ENCODE measurements at regions not wholly inside any gene's neighbourhood (a gene's known extent, or its start where the extent isn't known, plus 50 kb on each side); places are given as distances from the start of the nearest gene placed in this dataset.
"Not testable (repeated sequence)": the region's sequence is repeated elsewhere in the genome, so short reads cannot be mapped to it uniquely, and the experiment has no call there.

DNA sequence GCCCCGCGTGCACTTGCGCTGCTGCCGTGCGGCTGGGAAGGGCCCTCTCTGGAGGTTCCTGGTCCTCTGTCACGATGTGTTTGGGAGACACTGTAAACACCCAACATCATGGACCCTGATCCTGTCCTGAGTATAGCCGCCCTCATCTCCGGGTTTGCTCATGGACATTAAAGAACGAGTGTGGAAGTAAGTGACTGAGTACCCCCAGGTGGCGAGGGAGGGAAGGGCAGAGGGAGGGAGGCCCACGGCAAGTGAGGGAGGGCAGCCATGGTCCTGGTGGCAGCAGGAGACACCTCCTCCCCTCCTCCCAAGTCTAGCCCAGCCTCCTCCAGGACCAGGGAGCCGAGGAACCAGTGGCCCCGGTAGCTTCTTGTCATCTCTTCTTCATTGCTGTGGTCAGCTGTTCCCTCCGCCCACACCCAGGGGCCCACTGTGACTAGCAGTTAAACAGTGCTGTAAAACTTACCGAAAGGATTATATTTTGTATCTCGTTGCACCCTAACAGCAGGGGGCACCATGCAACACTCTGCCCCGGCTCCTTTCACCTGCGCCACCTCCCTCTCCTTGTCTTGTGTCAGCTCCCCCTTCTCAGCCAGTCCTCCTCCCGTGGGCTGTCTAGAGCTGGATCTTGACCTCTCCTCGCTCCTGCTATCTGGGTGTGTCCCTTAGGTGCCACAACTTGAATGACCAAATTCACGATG, 566.5 kb upstream of the B3GAT1 start:
- Mint-ChIP-seq H3K4me3 (no peak overlapping the region), H3K9me3 (ENCODE audit: low read depth) (no peaks in the 10 kb centered on the region), H3K4me1 (ENCODE audit: low read depth) (no peaks in the 10 kb centered on the region), H3K27ac (no peak overlapping the region), H3K36me3 (no peaks in the 10 kb centered on the region), H3K27me3 (peaks cover 2% of the 10 kb centered on the region)

GRCh38 chr11:134976551-134976950, 564.5 kb upstream of the B3GAT1 start:
- H3K36me3 Mint-ChIP-seq = no peaks in the 10 kb centered on the region
- peaks cover 2% of the 10 kb centered on the region for H3K27me3 Mint-ChIP-seq
- no peak overlapping the region for H3K4me3 Mint-ChIP-seq
- H3K9me3 Mint-ChIP-seq (ENCODE audit: low read depth) = no peaks in the 10 kb centered on the region
- no peak overlapping the region for H3K27ac Mint-ChIP-seq
- H3K4me1 Mint-ChIP-seq (ENCODE audit: low read depth) = no peaks in the 10 kb centered on the region

GRCh38 chr11:134975866-134976376, 563.9 kb upstream of the B3GAT1 start:
- Mint-ChIP-seq H3K36me3 (no peaks in the 10 kb centered on the region), H3K27ac (no peak overlapping the region), H3K9me3 (ENCODE audit: low read depth) (no peaks in the 10 kb centered on the region), H3K27me3 (peaks cover 2% of the 10 kb centered on the region), H3K4me1 (ENCODE audit: low read depth) (no peaks in the 10 kb centered on the region), H3K4me3 (no peak overlapping the region)

DNA sequence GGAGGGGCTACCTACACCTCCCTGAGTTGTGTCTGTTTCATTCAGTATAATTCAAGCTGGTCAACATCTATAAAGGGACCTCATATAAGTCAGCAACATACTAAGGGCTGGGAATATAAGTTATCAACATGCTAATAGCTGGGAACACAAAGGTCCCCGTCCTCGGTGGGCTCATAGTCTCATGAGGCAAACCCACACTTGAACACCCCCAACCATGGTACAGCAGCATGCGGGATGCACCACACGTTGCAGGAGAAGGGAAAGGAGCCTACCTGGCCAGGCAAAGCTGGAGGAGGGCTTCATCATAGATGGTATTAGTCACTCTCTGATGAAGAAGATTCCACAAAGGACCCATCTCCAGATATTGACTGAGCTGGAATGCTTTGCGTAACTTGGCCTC, 561.8 kb upstream of the B3GAT1 start:
- no peak overlapping the region for H3K27ac Mint-ChIP-seq

GRCh38 chr11:134971381-134971780, 559.3 kb upstream of the B3GAT1 start:
- Mint-ChIP-seq H3K9me3 (ENCODE audit: low read depth) (no peaks in the 10 kb centered on the region), H3K4me1 (ENCODE audit: low read depth) (no peaks in the 10 kb centered on the region), H3K4me3 (no peak overlapping the region), H3K27ac (no peak overlapping the region), H3K36me3 (no peaks in the 10 kb centered on the region), H3K27me3 (peaks cover 17% of the 10 kb centered on the region)

More for the DNA sequence above, 561.8 kb upstream of the B3GAT1 start:
- Mint-ChIP-seq H3K27me3 (peaks cover 11% of the 10 kb centered on the region), H3K4me1 (ENCODE audit: low read depth) (no peaks in the 10 kb centered on the region), H3K9me3 (ENCODE audit: low read depth) (no peaks in the 10 kb centered on the region), H3K4me3 (no peak overlapping the region), H3K36me3 (no peaks in the 10 kb centered on the region)

DNA sequence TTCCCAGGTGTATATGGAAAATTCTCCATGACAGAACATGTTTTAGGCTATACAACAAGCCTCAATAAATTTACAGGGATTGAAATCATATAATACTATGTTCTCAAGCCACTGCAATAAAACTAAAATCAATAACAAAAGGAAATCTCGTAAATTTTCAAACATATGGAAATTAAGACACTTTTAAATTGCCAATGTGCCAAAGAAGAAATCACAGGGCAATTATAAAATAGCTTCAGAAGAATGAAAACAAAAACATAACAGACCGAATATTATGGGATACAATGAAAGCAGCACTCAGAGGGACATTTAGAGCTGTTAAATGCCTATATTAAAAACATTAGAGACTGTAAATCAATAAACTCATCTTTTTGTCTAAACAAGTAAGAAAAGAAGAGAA, 555.7 kb upstream of the B3GAT1 start:
- no peaks in the 10 kb centered on the region for H3K36me3 Mint-ChIP-seq
- H3K9me3 Mint-ChIP-seq (ENCODE audit: low read depth) = peaks cover 6% of the 10 kb centered on the region
- H3K4me1 Mint-ChIP-seq (ENCODE audit: low read depth) = no peaks in the 10 kb centered on the region
- H3K4me3 Mint-ChIP-seq = no peak overlapping the region
- no peak overlapping the region for H3K27ac Mint-ChIP-seq
- peaks cover 21% of the 10 kb centered on the region for H3K27me3 Mint-ChIP-seq

DNA sequence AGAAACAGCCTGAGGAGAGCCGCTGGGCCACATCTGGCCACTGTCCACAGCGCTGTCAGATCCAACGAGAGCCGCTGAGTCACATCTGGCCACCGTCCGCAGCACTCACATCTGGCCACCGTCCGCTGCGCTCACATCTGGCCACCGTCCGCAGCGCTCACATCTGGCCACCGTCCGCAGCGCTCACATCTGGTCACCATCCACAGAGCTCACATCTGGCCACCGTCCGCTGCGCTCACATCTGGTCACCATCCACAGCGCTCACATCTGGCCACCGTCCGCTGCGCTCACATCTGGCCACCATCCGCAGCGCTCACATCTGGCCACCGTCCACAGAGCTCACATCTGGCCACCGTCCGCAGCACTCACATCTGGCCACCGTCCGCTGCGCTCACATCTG, 549.3 kb upstream of the B3GAT1 start:
- not testable (repeated sequence) for H3K4me1 Mint-ChIP-seq (ENCODE audit: low read depth); H3K27ac Mint-ChIP-seq; H3K36me3 Mint-ChIP-seq; H3K9me3 Mint-ChIP-seq (ENCODE audit: low read depth); H3K4me3 Mint-ChIP-seq; H3K27me3 Mint-ChIP-seq

- no peak overlapping the region for H3K4me3 Mint-ChIP-seq
- no peaks in the 10 kb centered on the region for H3K36me3 Mint-ChIP-seq
- no peaks in the 10 kb centered on the region for H3K9me3 Mint-ChIP-seq (ENCODE audit: low read depth)
- H3K4me1 Mint-ChIP-seq (ENCODE audit: low read depth) = no peaks in the 10 kb centered on the region
- no peak overlapping the region for H3K27ac Mint-ChIP-seq
- H3K27me3 Mint-ChIP-seq = peaks cover 3% of the 10 kb centered on the region
Observed at GRCh38 chr11:134958870-134959269, 546.8 kb upstream of the B3GAT1 start.

DNA sequence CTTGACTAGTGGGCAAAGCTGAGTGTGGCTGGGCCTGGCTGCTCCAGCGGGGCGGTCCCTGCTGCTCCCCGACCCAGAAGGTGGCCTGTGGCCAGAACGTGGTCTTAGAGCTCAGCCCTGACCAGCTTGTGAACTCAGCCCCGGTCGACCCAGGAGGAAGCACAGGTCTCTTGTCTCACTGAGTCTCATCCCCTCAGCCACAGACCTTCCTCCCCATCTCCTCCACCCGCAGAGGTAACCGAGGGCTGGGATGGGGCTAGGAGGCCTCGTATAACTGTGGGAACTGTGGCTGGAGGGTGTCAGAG, 546.2 kb upstream of the B3GAT1 start:
- Mint-ChIP-seq H3K9me3 (ENCODE audit: low read depth) (no peaks in the 10 kb centered on the region), H3K4me1 (ENCODE audit: low read depth) (no peaks in the 10 kb centered on the region), H3K4me3 (no peak overlapping the region)

DNA sequence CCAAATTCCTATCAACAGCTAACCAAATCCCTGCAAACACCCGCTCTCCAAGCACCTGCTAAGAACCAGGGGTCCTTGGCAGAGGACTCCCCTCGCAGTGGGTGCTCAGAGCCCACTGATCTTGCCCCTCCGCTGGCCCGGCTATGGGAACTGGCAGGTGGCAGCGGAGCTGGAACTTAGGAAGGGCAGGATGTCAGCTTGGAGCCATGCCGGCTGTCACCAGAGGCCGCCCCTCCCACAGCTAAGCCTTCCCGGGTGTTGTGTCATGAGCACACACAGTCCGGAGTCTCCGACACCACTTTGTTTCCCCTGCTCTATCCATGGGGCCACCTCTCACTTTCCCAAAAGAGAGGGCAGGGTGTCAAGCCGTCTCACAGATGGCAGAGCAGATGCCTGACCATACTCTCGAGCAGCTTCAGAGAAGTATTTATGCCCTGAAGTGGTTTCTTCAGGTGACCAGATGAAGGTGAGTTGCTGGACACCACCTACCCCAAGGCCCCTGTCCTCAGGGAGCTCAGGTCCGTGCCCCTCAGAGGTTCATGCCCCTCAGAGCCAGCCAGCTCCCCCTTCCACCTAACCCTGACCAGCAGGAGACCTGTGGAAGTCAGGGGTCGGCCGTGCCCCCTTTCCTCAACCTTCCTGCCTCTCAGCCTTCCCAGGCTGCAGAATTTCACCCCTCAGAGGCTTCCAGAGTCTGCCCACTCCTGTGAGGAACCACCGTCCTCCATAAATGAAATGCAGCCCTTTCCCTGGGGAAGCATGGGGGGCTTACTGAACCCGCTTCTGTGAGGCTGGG, 545.7 kb upstream of the B3GAT1 start:
- H3K27me3 Mint-ChIP-seq = peaks cover 4% of the 10 kb centered on the region
- H3K36me3 Mint-ChIP-seq = no peaks in the 10 kb centered on the region
- H3K4me3 Mint-ChIP-seq = no peak overlapping the region
- no peaks in the 10 kb centered on the region for H3K4me1 Mint-ChIP-seq (ENCODE audit: low read depth)
- H3K27ac Mint-ChIP-seq = no peak overlapping the region
- H3K9me3 Mint-ChIP-seq (ENCODE audit: low read depth) = no peaks in the 10 kb centered on the region

More for the DNA sequence above, 546.2 kb upstream of the B3GAT1 start:
- peaks cover 4% of the 10 kb centered on the region for H3K27me3 Mint-ChIP-seq
- no peaks in the 10 kb centered on the region for H3K36me3 Mint-ChIP-seq
- H3K27ac Mint-ChIP-seq = no peak overlapping the region

- Mint-ChIP-seq H3K4me3 (no peak overlapping the region), H3K36me3 (no peaks in the 10 kb centered on the region), H3K9me3 (ENCODE audit: low read depth) (no peaks in the 10 kb centered on the region), H3K27ac (no peak overlapping the region), H3K27me3 (peaks cover 4% of the 10 kb centered on the region), H3K4me1 (ENCODE audit: low read depth) (no peaks in the 10 kb centered on the region)
Observed at GRCh38 chr11:134956450-134957210, 544.6 kb upstream of the B3GAT1 start.

GRCh38 chr11:134955970-134956369, 543.9 kb upstream of the B3GAT1 start:
- not testable (repeated sequence) for H3K4me3 Mint-ChIP-seq; H3K4me1 Mint-ChIP-seq (ENCODE audit: low read depth); H3K36me3 Mint-ChIP-seq; H3K9me3 Mint-ChIP-seq (ENCODE audit: low read depth); H3K27ac Mint-ChIP-seq; H3K27me3 Mint-ChIP-seq

- no peaks in the 10 kb centered on the region for H3K36me3 Mint-ChIP-seq
- H3K4me3 Mint-ChIP-seq = no peak overlapping the region
- peaks cover 4% of the 10 kb centered on the region for H3K27me3 Mint-ChIP-seq
- H3K4me1 Mint-ChIP-seq (ENCODE audit: low read depth) = no peaks in the 10 kb centered on the region
- no peak overlapping the region for H3K27ac Mint-ChIP-seq
- H3K9me3 Mint-ChIP-seq (ENCODE audit: low read depth) = no peaks in the 10 kb centered on the region
Observed at GRCh38 chr11:134955281-134955680, 543.2 kb upstream of the B3GAT1 start.

DNA sequence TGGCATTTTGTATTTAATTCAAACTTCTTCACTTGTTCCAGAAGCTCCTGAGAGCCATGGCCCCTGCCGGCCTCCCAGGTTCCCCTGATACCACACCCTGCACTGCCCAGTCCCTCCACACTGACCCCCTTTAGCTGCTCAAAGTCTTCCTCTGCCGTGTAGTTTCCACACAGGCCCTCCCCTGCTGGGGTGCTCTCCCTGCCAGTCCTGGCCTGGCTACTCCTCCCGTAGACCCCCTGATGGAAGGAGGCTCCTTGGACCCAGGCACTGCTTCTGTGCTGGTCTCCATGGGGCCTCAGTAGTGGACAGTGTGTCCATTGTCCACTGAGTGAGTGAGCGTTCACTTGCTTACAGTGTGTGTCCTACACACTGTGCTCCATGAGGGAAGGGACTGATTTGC, 542.4 kb upstream of the B3GAT1 start:
- not testable (repeated sequence) for H3K4me1 Mint-ChIP-seq (ENCODE audit: low read depth); H3K4me3 Mint-ChIP-seq; H3K27me3 Mint-ChIP-seq; H3K27ac Mint-ChIP-seq; H3K9me3 Mint-ChIP-seq (ENCODE audit: low read depth); H3K36me3 Mint-ChIP-seq

GRCh38 chr11:134953417-134953970, 541.5 kb upstream of the B3GAT1 start:
- H3K4me3 Mint-ChIP-seq; H3K36me3 Mint-ChIP-seq; H3K27me3 Mint-ChIP-seq; H3K9me3 Mint-ChIP-seq (ENCODE audit: low read depth); H3K4me1 Mint-ChIP-seq (ENCODE audit: low read depth); H3K27ac Mint-ChIP-seq: not testable (repeated sequence)

Data from activated naive CD8-positive, alpha-beta T cell (primary cell).